Caco-2 (cell line): ENCODE measurements at regions not wholly inside any gene's neighbourhood (a gene's known extent, or its start where the extent isn't known, plus 50 kb on each side); places are given as distances from the start of the nearest gene placed in this dataset.

Experiments
- BruUV-seq: library from RNA; stranded (reverse); fragments of 400-500 nt; replicated peaks from 2 replicates; lab custom pipeline; 2021; lab: Mats Ljungman, UMichigan
- CTCF ChIA-PET: fragments of 300-600 bp; sonication (Branson Sonifier 250); formaldehyde crosslinking; loops from one replicate; lab custom pipeline; 2022; ENCODE audit warnings: antibody characterized with exemption; lab: Charles Lee
- POLR2A ChIA-PET: fragments of 300-600 bp; sonication (Branson Sonifier 250); formaldehyde crosslinking; loops from one replicate; lab custom pipeline; 2022; ENCODE audit warnings: antibody characterized with exemption; lab: Charles Lee
- DNase-seq, 2 experiments: peaks; one replicate each; pipeline versions ENCODE4 v3.0.0 to v3.0.0-alpha.2; 2020 to 2022
- H3K27me3 ChIP-seq: replicated peaks from 2 replicates; pipeline ENCODE4 v1.6.0; 2011; ENCODE audit warnings: low read length; ENCODE audit not compliant: control insufficient read depth, insufficient read depth
- H3K36me3 ChIP-seq: 2 replicates; pipeline ENCODE4 v1.5.1; 2011; ENCODE audit warnings: low read length; ENCODE audit not compliant: control insufficient read depth, insufficient read depth
- H3K4me1 ChIP-seq: fragments of 250-450 bp; sonication (Bioruptor Pico); 2 replicates; pipeline ENCODE4 v1.5.1; 2020; ENCODE audit warnings: mild to moderate bottlenecking
- H3K4me3 ChIP-seq: 2 replicates; pipeline ENCODE4 v1.5.1; 2011; ENCODE audit warnings: low read depth, mild to moderate bottlenecking, control low read depth, low read length
- H3K9me3 ChIP-seq: fragments of 250-450 bp; sonication (Bioruptor Pico); 2 replicates; pipeline ENCODE4 v1.5.1; 2020; ENCODE audit warnings: mild to moderate bottlenecking, moderate library complexity
- H3K27ac Mint-ChIP-seq: one replicate; pipeline ENCODE4 v1.8.0; 2022; ENCODE audit warnings: mixed read lengths; ENCODE audit not compliant: unreplicated experiment
- H3K27me3 Mint-ChIP-seq: one replicate; pipeline ENCODE4 v1.8.0; 2022; ENCODE audit warnings: mixed read lengths; ENCODE audit not compliant: insufficient read depth, unreplicated experiment
- H3K36me3 Mint-ChIP-seq: one replicate; pipeline ENCODE4 v1.8.0; 2022; ENCODE audit warnings: mild to moderate bottlenecking, mixed read lengths; ENCODE audit not compliant: insufficient read depth, unreplicated experiment
- H3K4me1 Mint-ChIP-seq: one replicate; pipeline ENCODE4 v1.8.0; 2022; ENCODE audit warnings: low read depth, mixed read lengths; ENCODE audit not compliant: unreplicated experiment
- H3K4me3 Mint-ChIP-seq: one replicate; pipeline ENCODE4 v1.8.0; 2022; ENCODE audit warnings: mild to moderate bottlenecking, moderate library complexity, mixed read lengths; ENCODE audit not compliant: unreplicated experiment
- H3K9me3 Mint-ChIP-seq: one replicate; pipeline ENCODE4 v1.8.0; 2022; ENCODE audit warnings: mixed read lengths; ENCODE audit not compliant: unreplicated experiment
- intact Hi-C: fragments of 100-400 bp; cut with micrococcal nuclease; formaldehyde crosslinking; loops from one replicate; pipeline ENCODE4 v1.10.0; 2022; ENCODE audit not compliant: unreplicated experiment
- TF ChIP-seq, protein P1 (sequence below), 2 experiments: fragments of 200-600 bp in 1 of 2; IDR thresholded peaks; 1 replicate in 1 of 2; 2 replicates in 1 of 2; pipeline versions ENCODE4 v1.5.1 to v1.8.0; 2011 to 2022; ENCODE audit warnings: antibody characterized with exemption in 1 of 2, control low read depth in 1 of 2, inconsistent platforms in 1 of 2, low read depth in 1 of 2, low read length in 1 of 2, mild to moderate bottlenecking in 1 of 2, moderate library complexity in 1 of 2; ENCODE audit not compliant: insufficient read depth in 1 of 2, severe bottlenecking in 1 of 2, unreplicated experiment in 1 of 2

DNA sequence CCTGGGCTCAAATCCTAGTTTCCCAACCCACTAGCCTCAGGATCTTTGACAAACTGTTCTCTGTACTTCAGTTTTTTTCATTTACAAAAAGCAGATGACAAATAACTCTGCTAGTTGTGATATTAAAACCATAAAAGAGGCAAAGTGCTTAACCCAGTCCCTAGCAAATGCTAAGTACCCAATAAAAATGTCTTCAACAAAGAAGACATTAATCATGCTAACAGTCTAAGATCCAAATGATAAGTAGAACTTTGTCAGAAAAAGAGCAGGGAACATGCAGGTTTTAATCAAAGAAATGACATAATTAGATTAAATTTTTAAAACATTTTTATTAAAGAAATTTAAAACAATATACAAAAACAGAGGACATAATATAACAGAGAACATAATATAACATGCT, 203.0 kb upstream of the ADRA1B start:
- Histone ChIP-seq H3K4me1 (no peaks in the 10 kb centered on the region), H3K36me3 (no peaks in the 10 kb centered on the region), H3K4me3 (no peak overlapping the region), H3K9me3 (no peaks in the 10 kb centered on the region), H3K27me3 (no peaks in the 10 kb centered on the region)
- Mint-ChIP-seq H3K27me3 (peaks cover 31% of the 10 kb centered on the region), H3K9me3 (peaks cover 10% of the 10 kb centered on the region), H3K4me1 (no peaks in the 10 kb centered on the region), H3K36me3 (no peaks in the 10 kb centered on the region), H3K4me3 (no peak overlapping the region), H3K27ac (no peak overlapping the region)
- intact Hi-C loops = no loop called here
- ChIA-PET CTCF (no interaction called here), POLR2A (no interaction called here)
- no peak for DNase-seq
- TF ChIP-seq, protein P1, sequence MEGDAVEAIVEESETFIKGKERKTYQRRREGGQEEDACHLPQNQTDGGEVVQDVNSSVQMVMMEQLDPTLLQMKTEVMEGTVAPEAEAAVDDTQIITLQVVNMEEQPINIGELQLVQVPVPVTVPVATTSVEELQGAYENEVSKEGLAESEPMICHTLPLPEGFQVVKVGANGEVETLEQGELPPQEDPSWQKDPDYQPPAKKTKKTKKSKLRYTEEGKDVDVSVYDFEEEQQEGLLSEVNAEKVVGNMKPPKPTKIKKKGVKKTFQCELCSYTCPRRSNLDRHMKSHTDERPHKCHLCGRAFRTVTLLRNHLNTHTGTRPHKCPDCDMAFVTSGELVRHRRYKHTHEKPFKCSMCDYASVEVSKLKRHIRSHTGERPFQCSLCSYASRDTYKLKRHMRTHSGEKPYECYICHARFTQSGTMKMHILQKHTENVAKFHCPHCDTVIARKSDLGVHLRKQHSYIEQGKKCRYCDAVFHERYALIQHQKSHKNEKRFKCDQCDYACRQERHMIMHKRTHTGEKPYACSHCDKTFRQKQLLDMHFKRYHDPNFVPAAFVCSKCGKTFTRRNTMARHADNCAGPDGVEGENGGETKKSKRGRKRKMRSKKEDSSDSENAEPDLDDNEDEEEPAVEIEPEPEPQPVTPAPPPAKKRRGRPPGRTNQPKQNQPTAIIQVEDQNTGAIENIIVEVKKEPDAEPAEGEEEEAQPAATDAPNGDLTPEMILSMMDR (IDR thresholded peaks at IDR 0.05; ENCODE audit: insufficient read depth in 1 of 2, low read depth in 1 of 2, low read length in 1 of 2, severe bottlenecking in 1 of 2, unreplicated experiment in 1 of 2) = no peak
- BruUV-seq = no TSS peak

DNA sequence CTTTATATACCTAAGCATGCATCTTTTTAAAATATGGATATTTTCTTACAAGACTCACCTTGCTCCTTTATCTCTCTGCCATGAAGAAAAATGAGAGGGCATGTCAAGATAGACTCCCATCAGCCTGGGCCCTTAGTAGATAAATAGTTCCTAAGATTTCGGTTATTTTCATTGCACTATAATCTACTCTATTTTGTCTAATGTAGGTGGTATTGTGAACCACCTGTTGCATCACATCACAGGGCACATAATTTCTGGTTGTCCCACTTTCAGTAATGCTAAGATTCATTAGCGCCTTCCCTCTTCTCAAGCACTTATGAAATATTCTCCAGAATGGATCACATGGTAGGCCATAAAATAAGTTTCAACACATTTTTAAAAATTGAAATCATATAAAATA, 202.5 kb upstream of the ADRA1B start:
- H3K9me3 ChIP-seq = no peaks in the 10 kb centered on the region
- no peaks in the 10 kb centered on the region for H3K4me1 ChIP-seq
- POLR2A ChIA-PET = no interaction called here
- Mint-ChIP-seq H3K4me1 (no peaks in the 10 kb centered on the region), H3K4me3 (no peak overlapping the region), H3K36me3 (no peaks in the 10 kb centered on the region), H3K9me3 (peaks cover 7% of the 10 kb centered on the region), H3K27ac (no peak overlapping the region), H3K27me3 (peaks cover 32% of the 10 kb centered on the region)
- TF ChIP-seq, protein P1 (IDR thresholded peaks at IDR 0.05; ENCODE audit: insufficient read depth in 1 of 2, low read depth in 1 of 2, low read length in 1 of 2, severe bottlenecking in 1 of 2, unreplicated experiment in 1 of 2) = no peak
- CTCF ChIA-PET = no interaction called here
- DNase-seq = no peak
- no TSS peak for BruUV-seq
- H3K36me3 ChIP-seq = no peaks in the 10 kb centered on the region
- intact Hi-C loops = no loop called here
- no peaks in the 10 kb centered on the region for H3K27me3 ChIP-seq
- no peak overlapping the region for H3K4me3 ChIP-seq

DNA sequence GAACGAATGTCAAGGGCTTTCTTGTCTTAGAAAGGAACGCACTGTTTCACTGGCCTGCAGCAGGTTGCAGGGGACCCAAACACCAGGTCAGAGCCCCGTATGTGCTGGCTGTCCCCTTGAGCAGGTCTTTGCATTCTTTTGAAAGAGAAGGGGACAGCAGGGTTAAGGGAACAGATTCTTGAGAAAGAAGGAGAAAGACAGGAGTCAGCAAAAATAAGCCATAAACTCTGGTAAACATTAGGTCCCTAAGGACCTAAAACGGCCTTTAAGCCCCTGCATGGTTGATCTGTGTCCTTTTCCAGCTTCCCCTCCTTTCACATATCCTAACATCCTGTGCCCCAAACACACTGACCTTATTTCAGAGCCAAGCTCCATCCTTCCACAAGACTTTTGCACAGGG, 190.8 kb upstream of the ADRA1B start:
- Mint-ChIP-seq H3K27me3 (peaks cover 14% of the 10 kb centered on the region), H3K36me3 (peaks cover 6% of the 10 kb centered on the region), H3K4me1 (no peaks in the 10 kb centered on the region), H3K9me3 (no peaks in the 10 kb centered on the region), H3K27ac (no peak overlapping the region), H3K4me3 (no peak overlapping the region)
- ChIA-PET POLR2A (no interaction called here), CTCF (no interaction called here)
- no peaks in the 10 kb centered on the region for H3K27me3 ChIP-seq
- BruUV-seq = no TSS peak
- DNase-seq = no peak
- intact Hi-C loops = no loop called here
- TF ChIP-seq, protein P1 (IDR thresholded peaks at IDR 0.05; ENCODE audit: insufficient read depth in 1 of 2, low read depth in 1 of 2, low read length in 1 of 2, severe bottlenecking in 1 of 2, unreplicated experiment in 1 of 2) = no peak
- no peaks in the 10 kb centered on the region for H3K9me3 ChIP-seq
- no peaks in the 10 kb centered on the region for H3K4me1 ChIP-seq
- no peaks in the 10 kb centered on the region for H3K36me3 ChIP-seq
- no peak overlapping the region for H3K4me3 ChIP-seq
